ENCODE measurements at regions not wholly inside any gene's neighbourhood (a gene's known extent, or its start where the extent isn't known, plus 50 kb on each side); places are given as distances from the start of the nearest gene placed in this dataset.

DNA sequence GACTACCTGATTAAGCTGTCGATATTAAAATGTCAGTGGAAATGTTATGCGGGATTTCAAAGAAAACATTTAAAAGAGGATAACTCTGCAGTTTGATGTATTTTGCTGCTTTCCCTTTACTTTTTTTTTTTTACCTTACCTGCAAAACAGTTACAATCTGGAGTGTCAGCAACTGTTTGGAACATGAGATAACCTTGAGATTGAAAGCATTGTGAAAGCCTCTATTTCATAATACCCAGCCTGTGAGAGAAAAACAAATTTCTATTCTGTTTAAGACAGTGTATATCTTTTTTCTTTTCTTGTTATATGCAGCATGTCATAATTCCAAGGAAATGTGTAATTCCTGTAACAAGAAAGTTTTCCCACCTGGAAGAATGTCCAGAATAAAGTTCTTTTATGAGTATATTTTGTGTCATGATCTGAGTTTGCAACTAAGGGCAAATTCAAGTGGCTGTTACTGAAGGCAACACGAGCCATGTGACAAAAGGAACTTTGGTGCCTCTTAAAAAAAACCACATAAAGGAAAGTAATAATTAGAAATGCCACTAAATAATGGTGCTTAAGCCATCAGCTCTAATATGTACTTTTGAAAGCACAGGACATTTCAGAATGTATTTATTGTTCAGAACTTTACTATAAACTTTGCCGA lies 297.0 kb upstream of the DSEL start:
- TF ChIP-seq EP300 (IDR thresholded peaks at IDR 0.05; ENCODE audit: low read depth) (no peak), POLR2AphosphoS5 (IDR thresholded peaks at IDR 0.05) (no peak), POLR2A (IDR thresholded peaks at IDR 0.05) (no peak)
- TF ChIP-seq, protein P1, sequence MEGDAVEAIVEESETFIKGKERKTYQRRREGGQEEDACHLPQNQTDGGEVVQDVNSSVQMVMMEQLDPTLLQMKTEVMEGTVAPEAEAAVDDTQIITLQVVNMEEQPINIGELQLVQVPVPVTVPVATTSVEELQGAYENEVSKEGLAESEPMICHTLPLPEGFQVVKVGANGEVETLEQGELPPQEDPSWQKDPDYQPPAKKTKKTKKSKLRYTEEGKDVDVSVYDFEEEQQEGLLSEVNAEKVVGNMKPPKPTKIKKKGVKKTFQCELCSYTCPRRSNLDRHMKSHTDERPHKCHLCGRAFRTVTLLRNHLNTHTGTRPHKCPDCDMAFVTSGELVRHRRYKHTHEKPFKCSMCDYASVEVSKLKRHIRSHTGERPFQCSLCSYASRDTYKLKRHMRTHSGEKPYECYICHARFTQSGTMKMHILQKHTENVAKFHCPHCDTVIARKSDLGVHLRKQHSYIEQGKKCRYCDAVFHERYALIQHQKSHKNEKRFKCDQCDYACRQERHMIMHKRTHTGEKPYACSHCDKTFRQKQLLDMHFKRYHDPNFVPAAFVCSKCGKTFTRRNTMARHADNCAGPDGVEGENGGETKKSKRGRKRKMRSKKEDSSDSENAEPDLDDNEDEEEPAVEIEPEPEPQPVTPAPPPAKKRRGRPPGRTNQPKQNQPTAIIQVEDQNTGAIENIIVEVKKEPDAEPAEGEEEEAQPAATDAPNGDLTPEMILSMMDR (IDR thresholded peaks at IDR 0.05), result no peak
